WTC11 (cell line): ENCODE measurements at regions not wholly inside any gene's neighbourhood (a gene's known extent, or its start where the extent isn't known, plus 50 kb on each side); places are given as distances from the start of the nearest gene placed in this dataset.

Experiments used
- ATAC-seq: fragments of 200-7000 bp; cut with Tn5 transposase; 2 replicates; pipeline ENCODE4 v1.10.0; 2021; ENCODE audit warnings: mild to moderate bottlenecking, moderate library complexity
- CTCF ChIA-PET: fragments of 300-600 bp; sonication (Branson Sonifier 250); formaldehyde crosslinking; loops from one replicate; lab custom pipeline; 2021; ENCODE audit warnings: antibody characterized with exemption; lab: Charles Lee
- POLR2A ChIA-PET: fragments of 350-600 bp; sonication (Branson Sonifier 250); formaldehyde crosslinking; loops from one replicate; lab custom pipeline; 2021; ENCODE audit warnings: antibody characterized with exemption; lab: Charles Lee
- DNase-seq: peaks from one replicate; pipeline ENCODE4 v3.0.0; 2021; ENCODE audit warnings: low spot score
- H3K27ac Mint-ChIP-seq: 2 replicates; pipeline ENCODE4 v1.8.0; 2021; ENCODE audit warnings: mixed read lengths
- H3K27me3 Mint-ChIP-seq: 2 replicates; pipeline ENCODE4 v1.8.0; 2021; ENCODE audit warnings: low read depth, mild to moderate bottlenecking, moderate library complexity, mixed read lengths
- H3K36me3 Mint-ChIP-seq: 2 replicates; pipeline ENCODE4 v1.8.0; 2021; ENCODE audit warnings: mixed read lengths
- H3K4me1 Mint-ChIP-seq: 2 replicates; pipeline ENCODE4 v1.8.0; 2022; ENCODE audit warnings: mixed read lengths
- H3K4me3 Mint-ChIP-seq: 2 replicates; pipeline ENCODE4 v1.8.0; 2021; ENCODE audit warnings: mild to moderate bottlenecking, moderate library complexity, mixed read lengths
- H3K9me3 Mint-ChIP-seq: 2 replicates; pipeline ENCODE4 v1.8.0; 2021; ENCODE audit warnings: mixed read lengths
- ATF1 ChIP-seq: sonication (generic); formaldehyde crosslinking; IDR thresholded peaks from 2 replicates; pipeline ENCODE4 v1.8.1; 2023; ENCODE audit warnings: mild to moderate bottlenecking, moderate library complexity, missing genetic modification reagents
- CBFB ChIP-seq: sonication (generic); formaldehyde crosslinking; IDR thresholded peaks from 2 replicates; pipeline ENCODE4 v1.8.1; 2022; ENCODE audit warnings: mild to moderate bottlenecking, low read depth, missing genetic modification reagents
- EMX1 ChIP-seq: fragments of 250-450 bp; sonication (Bioruptor Pico); IDR thresholded peaks from 2 replicates; pipeline ENCODE4 v1.8.0; 2021; ENCODE audit warnings: mild to moderate bottlenecking
- FOXK1 ChIP-seq: sonication (generic); formaldehyde crosslinking; IDR thresholded peaks from 2 replicates; pipeline ENCODE4 v1.8.0; 2022; ENCODE audit warnings: mild to moderate bottlenecking, moderate library complexity, missing genetic modification reagents
- IRF2 ChIP-seq: sonication (generic); formaldehyde crosslinking; IDR thresholded peaks from 2 replicates; pipeline ENCODE4 v1.8.0; 2022; ENCODE audit warnings: low read depth, missing genetic modification reagents, borderline replicate concordance
- JUN ChIP-seq: sonication (generic); formaldehyde crosslinking; IDR thresholded peaks from 2 replicates; pipeline ENCODE4 v1.8.0; 2023; ENCODE audit warnings: mild to moderate bottlenecking, missing genetic modification reagents
- NR3C1 ChIP-seq: sonication (generic); formaldehyde crosslinking; conservative IDR thresholded peaks from 2 replicates; pipeline ENCODE4 v1.8.1; 2023; ENCODE audit warnings: low read depth, mild to moderate bottlenecking, missing genetic modification reagents
- OVOL2 ChIP-seq: fragments of 250-450 bp; sonication (Bioruptor Pico); IDR thresholded peaks from 2 replicates; pipeline ENCODE4 v1.9.0; 2021; ENCODE audit warnings: mild to moderate bottlenecking, borderline replicate concordance
- SMAD4 ChIP-seq: sonication (generic); formaldehyde crosslinking; IDR thresholded peaks from 2 replicates; pipeline ENCODE4 v1.8.0; 2022; ENCODE audit warnings: mild to moderate bottlenecking, missing genetic modification reagents
- TCF7 ChIP-seq: sonication (generic); formaldehyde crosslinking; IDR thresholded peaks from 2 replicates; pipeline ENCODE4 v1.8.0; 2022; ENCODE audit warnings: mild to moderate bottlenecking, low read depth, missing genetic modification reagents, moderate library complexity
- USF2 ChIP-seq: sonication (generic); formaldehyde crosslinking; IDR thresholded peaks from 2 replicates; pipeline ENCODE4 v1.8.1; 2023; ENCODE audit warnings: mild to moderate bottlenecking, missing genetic modification reagents, moderate library complexity
- ZNF121 ChIP-seq: sonication (generic); formaldehyde crosslinking; IDR thresholded peaks from 2 replicates; pipeline ENCODE4 v1.8.0; 2023; ENCODE audit warnings: missing genetic modification reagents
- ZNF232 ChIP-seq: sonication (generic); formaldehyde crosslinking; IDR thresholded peaks from 2 replicates; pipeline ENCODE4 v1.8.0; 2022; ENCODE audit warnings: mild to moderate bottlenecking, missing genetic modification reagents
- ZNF317 ChIP-seq: sonication (generic); formaldehyde crosslinking; IDR thresholded peaks from 2 replicates; pipeline ENCODE4 v1.8.1; 2023; ENCODE audit warnings: low read depth, mild to moderate bottlenecking, moderate library complexity, missing genetic modification reagents, borderline replicate concordance
- ZNF425 ChIP-seq: fragments of 250-450 bp; sonication (Bioruptor Pico); conservative IDR thresholded peaks from 2 replicates; pipeline ENCODE4 v1.9.0; 2021; ENCODE audit warnings: mild to moderate bottlenecking
- ZNF512 ChIP-seq: sonication (generic); formaldehyde crosslinking; IDR thresholded peaks from 2 replicates; pipeline ENCODE4 v1.8.1; 2022; ENCODE audit warnings: missing genetic modification reagents, borderline replicate concordance
- TF ChIP-seq, protein P1 (sequence below): sonication (generic); formaldehyde crosslinking; IDR thresholded peaks from 2 replicates; pipeline ENCODE4 v1.8.1; 2023; ENCODE audit warnings: mild to moderate bottlenecking, missing genetic modification reagents
- TF ChIP-seq, protein P2 (sequence below): fragments of 250-450 bp; sonication (Bioruptor Pico); IDR thresholded peaks from 2 replicates; pipeline ENCODE4 v1.9.0; 2021; ENCODE audit warnings: moderate library complexity, mild to moderate bottlenecking, inconsistent platforms, borderline replicate concordance

DNA sequence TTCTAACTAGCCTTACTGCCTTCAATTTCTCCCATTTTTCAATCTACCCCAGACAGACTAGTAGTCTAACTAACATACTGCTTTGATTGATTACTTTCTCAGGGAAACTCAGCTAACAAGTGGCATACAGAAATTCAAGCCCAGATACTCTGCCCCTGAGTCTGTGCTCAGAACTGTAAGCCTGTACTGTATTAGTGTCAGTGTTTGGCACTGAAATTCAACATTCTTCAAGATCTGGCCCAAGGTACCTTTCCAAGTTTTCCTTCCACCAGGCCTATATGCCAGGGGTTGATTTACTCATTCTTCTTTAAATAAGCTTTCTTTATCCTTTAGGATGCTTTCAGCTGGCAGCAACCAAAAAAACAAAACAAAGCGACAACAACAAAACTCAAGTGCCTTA lies 433.2 kb upstream of the MARCKS start:
- H3K36me3 Mint-ChIP-seq, result no peaks in the 10 kb centered on the region
- POLR2A ChIA-PET, result no interaction called here
- TF ChIP-seq, protein P1, sequence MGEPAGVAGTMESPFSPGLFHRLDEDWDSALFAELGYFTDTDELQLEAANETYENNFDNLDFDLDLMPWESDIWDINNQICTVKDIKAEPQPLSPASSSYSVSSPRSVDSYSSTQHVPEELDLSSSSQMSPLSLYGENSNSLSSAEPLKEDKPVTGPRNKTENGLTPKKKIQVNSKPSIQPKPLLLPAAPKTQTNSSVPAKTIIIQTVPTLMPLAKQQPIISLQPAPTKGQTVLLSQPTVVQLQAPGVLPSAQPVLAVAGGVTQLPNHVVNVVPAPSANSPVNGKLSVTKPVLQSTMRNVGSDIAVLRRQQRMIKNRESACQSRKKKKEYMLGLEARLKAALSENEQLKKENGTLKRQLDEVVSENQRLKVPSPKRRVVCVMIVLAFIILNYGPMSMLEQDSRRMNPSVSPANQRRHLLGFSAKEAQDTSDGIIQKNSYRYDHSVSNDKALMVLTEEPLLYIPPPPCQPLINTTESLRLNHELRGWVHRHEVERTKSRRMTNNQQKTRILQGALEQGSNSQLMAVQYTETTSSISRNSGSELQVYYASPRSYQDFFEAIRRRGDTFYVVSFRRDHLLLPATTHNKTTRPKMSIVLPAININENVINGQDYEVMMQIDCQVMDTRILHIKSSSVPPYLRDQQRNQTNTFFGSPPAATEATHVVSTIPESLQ, result no peak
- TF ChIP-seq ZNF425, result no peak
- TF ChIP-seq, all 79 proteins: peak for 0
- no peak overlapping the region for H3K27ac Mint-ChIP-seq
- H3K9me3 Mint-ChIP-seq, result peaks cover 8% of the 10 kb centered on the region; the same call in 1 of the 2 replicates
- no peak for ATAC-seq
- H3K4me3 Mint-ChIP-seq, result no peak overlapping the region
- no peaks in the 10 kb centered on the region for H3K4me1 Mint-ChIP-seq
- H3K27me3 Mint-ChIP-seq, result no peaks in the 10 kb centered on the region
- DNase-seq, result no peak
- CTCF ChIA-PET, result no interaction called here

- ChIA-PET POLR2A (interaction anchor here (0.6 kb wide), 1 partner anchor 10 kb away, joined by 3 read pairs; no protein-coding TSS in a partner anchor), CTCF (no interaction called here)
- no peak for ATAC-seq
- no peak for DNase-seq
- H3K36me3 Mint-ChIP-seq, result no peaks in the 10 kb centered on the region
- peaks cover 3% of the 10 kb centered on the region; the same call in 1 of the 2 replicates for H3K9me3 Mint-ChIP-seq
- H3K27ac Mint-ChIP-seq, result no peak overlapping the region
- peaks cover 10% of the 10 kb centered on the region for H3K4me1 Mint-ChIP-seq
- H3K27me3 Mint-ChIP-seq, result no peaks in the 10 kb centered on the region
- no peak for TF ChIP-seq USF2
- TF ChIP-seq NR3C1 (CRISPR knock-in tag), result no peak
- TF ChIP-seq ZNF317 (CRISPR knock-in tag), result no peak
- no peak for TF ChIP-seq ZNF232 (CRISPR knock-in tag)
- no peak for TF ChIP-seq ATF1 (CRISPR knock-in tag)
- no peak for TF ChIP-seq FOXK1 (CRISPR knock-in tag)
- no peak for TF ChIP-seq ZNF121 (CRISPR knock-in tag)
- no peak for TF ChIP-seq TCF7 (CRISPR knock-in tag)
- no peak for TF ChIP-seq SMAD4
- no peak for TF ChIP-seq CBFB
- TF ChIP-seq JUN (CRISPR knock-in tag), result no peak
- H3K4me3 Mint-ChIP-seq, result no peak overlapping the region
Measured at GRCh38 chr6:113425977-113426660, 431.0 kb upstream of the MARCKS start.

DNA sequence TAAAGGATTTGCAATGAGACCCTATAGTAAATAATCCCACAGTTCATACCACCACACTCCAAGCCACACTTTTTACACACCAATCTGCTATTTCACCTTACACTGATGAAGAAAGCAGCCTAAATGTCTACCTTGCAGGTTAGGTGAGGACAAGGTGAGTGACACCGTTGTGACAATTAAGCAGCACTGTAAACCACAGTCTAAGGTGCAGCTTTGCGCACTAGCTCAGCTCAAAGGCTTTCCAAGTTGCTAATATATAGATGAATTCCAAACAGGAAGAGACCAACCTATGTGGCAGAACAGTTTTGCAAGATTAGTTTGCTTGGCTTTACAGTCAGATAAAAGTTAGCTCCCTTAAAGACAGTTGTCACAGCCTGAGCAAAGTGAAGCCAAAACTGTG lies 429.5 kb upstream of the MARCKS start:
- peaks cover 3% of the 10 kb centered on the region; the same call in 1 of the 2 replicates for H3K9me3 Mint-ChIP-seq
- no peaks in the 10 kb centered on the region for H3K36me3 Mint-ChIP-seq
- no peaks in the 10 kb centered on the region for H3K27me3 Mint-ChIP-seq
- H3K4me1 Mint-ChIP-seq, result peaks cover 10% of the 10 kb centered on the region
- CTCF ChIA-PET, result no interaction called here
- ATAC-seq (no peak), DNase-seq (no peak)
- no peak overlapping the region; the same call in 1 of the 2 replicates for H3K27ac Mint-ChIP-seq
- POLR2A ChIA-PET, result no interaction called here
- H3K4me3 Mint-ChIP-seq, result no peak overlapping the region
- TF ChIP-seq EMX1 (no peak), IRF2 (CRISPR knock-in tag) (no peak), ZNF512 (no peak), NR3C1 (CRISPR knock-in tag) (no peak), OVOL2 (CRISPR knock-in tag) (no peak)
- TF ChIP-seq, protein P1, result no peak
- TF ChIP-seq, protein P2, sequence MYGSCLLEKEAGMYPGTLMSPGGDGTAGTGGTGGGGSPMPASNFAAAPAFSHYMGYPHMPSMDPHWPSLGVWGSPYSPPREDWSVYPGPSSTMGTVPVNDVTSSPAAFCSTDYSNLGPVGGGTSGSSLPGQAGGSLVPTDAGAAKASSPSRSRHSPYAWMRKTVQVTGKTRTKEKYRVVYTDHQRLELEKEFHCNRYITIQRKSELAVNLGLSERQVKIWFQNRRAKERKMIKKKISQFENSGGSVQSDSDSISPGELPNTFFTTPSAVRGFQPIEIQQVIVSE, result no peak
